Peyer's patch (tissue), 4 donors: ENCODE measurements at regions not wholly inside any gene's neighbourhood (a gene's known extent, or its start where the extent isn't known, plus 50 kb on each side); places are given as distances from the start of the nearest gene placed in this dataset.

Source experiments
- DNase-seq, 3 donors: peaks; one replicate each; pipeline ENCODE4 v3.0.0-alpha.2; 2017 to 2019
- H3K27ac ChIP-seq, 4 donors: fragments of 200-600 bp; sonication (generic); one replicate each; pipeline ENCODE4 v1.5.1; 2016 to 2019
- H3K27me3 ChIP-seq, 2 donors: fragments of 200-600 bp; sonication (generic); one replicate each; pipeline ENCODE4 v1.5.1; 2019
- H3K36me3 ChIP-seq, 3 donors: fragments of 200-600 bp; sonication (generic); one replicate each; pipeline ENCODE4 v1.5.1; 2016 to 2019
- H3K4me1 ChIP-seq, 4 donors: fragments of 200-600 bp; sonication (generic); one replicate each; pipeline ENCODE4 v1.5.1; 2016 to 2019
- H3K4me3 ChIP-seq, 4 donors: fragments of 200-600 bp; sonication (generic); 1 replicate in 3 of 4; 2 replicates in 1 of 4; pipeline ENCODE4 v1.5.1; 2016 to 2019; ENCODE audit warnings: mild to moderate bottlenecking in 1 of 4
- H3K9me3 ChIP-seq, 4 donors: fragments of 200-600 bp; sonication (generic); one replicate each; pipeline ENCODE4 v1.5.1; 2016 to 2019; ENCODE audit warnings: mild to moderate bottlenecking in 1 of 4
- POLR2A ChIP-seq, 2 donors: fragments of 450-650 bp; IDR thresholded peaks; one replicate each; pipeline ENCODE4 v1.5.1; 2017; ENCODE audit warnings: antibody characterized with exemption in 2 of 2, mild to moderate bottlenecking in 2 of 2, moderate library complexity in 2 of 2
- TF ChIP-seq, protein P1 (sequence below), 6 experiments: fragments of 450-650 bp in 4 of 6; fragments of 200-600 bp in 2 of 6; sonication (generic) in 1 of 6; IDR thresholded peaks; one replicate each; pipeline ENCODE4 v1.5.1; 2017 to 2019; ENCODE audit warnings: antibody characterized with exemption in 6 of 6, mild to moderate bottlenecking in 3 of 6, moderate library complexity in 1 of 6

GRCh38 chr14:71733210-71733883, 198.9 kb upstream of the RGS6 start:
- Histone ChIP-seq H3K27ac (no peak overlapping the region), H3K4me3 (no peak overlapping the region), H3K36me3 (peaks cover 0 to 83% (median 0%) of the 10 kb centered on the region in 3 donors), H3K27me3 (no peaks in the 10 kb centered on the region), H3K4me1 (no peaks in the 10 kb centered on the region), H3K9me3 (no peaks in the 10 kb centered on the region)
- TF ChIP-seq, protein P1, sequence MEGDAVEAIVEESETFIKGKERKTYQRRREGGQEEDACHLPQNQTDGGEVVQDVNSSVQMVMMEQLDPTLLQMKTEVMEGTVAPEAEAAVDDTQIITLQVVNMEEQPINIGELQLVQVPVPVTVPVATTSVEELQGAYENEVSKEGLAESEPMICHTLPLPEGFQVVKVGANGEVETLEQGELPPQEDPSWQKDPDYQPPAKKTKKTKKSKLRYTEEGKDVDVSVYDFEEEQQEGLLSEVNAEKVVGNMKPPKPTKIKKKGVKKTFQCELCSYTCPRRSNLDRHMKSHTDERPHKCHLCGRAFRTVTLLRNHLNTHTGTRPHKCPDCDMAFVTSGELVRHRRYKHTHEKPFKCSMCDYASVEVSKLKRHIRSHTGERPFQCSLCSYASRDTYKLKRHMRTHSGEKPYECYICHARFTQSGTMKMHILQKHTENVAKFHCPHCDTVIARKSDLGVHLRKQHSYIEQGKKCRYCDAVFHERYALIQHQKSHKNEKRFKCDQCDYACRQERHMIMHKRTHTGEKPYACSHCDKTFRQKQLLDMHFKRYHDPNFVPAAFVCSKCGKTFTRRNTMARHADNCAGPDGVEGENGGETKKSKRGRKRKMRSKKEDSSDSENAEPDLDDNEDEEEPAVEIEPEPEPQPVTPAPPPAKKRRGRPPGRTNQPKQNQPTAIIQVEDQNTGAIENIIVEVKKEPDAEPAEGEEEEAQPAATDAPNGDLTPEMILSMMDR (IDR thresholded peaks at IDR 0.05), result no peak
- TF ChIP-seq POLR2A (IDR thresholded peaks at IDR 0.05), result no peak
- no peak for DNase-seq

DNA sequence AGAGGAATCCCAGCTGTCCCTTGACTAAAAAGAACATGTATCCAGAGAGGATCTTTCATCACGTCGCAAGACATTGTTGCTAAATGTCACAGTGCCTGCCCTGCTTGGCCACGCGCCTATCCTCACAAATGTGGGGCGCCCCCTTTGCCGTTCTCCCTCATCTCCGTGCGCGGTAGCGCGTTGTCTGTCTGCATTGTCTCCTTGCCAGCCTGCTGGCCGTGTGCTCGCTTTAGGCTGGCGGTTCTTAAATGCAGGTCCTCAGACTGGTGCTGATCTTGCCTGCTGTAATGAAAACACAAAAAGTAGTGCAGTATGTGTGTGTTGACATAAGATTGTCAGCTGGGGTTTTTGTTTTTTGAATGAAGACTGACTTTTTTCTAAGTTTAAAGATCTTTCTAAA, 198.2 kb upstream of the RGS6 start:
- Histone ChIP-seq H3K36me3 (peaks cover 0 to 86% (median 0%) of the 10 kb centered on the region in 3 donors), H3K4me3 (no peak overlapping the region), H3K4me1 (no peaks in the 10 kb centered on the region), H3K9me3 (no peaks in the 10 kb centered on the region), H3K27me3 (no peaks in the 10 kb centered on the region), H3K27ac (no peak overlapping the region)
- no peak for DNase-seq
- TF ChIP-seq, protein P1 (IDR thresholded peaks at IDR 0.05), result no peak
- no peak for TF ChIP-seq POLR2A (IDR thresholded peaks at IDR 0.05)

- peaks cover 0 to 79% (median 0%) of the 10 kb centered on the region in 3 donors for H3K36me3 ChIP-seq
These were observed 197.3 kb upstream of the RGS6 start for GRCh38 chr14:71734885-71735284.

GRCh38 chr14:71737760-71738159, 194.5 kb upstream of the RGS6 start:
- peaks cover 0 to 56% (median 0%) of the 10 kb centered on the region in 3 donors for H3K36me3 ChIP-seq

More at GRCh38 chr14:71734885-71735284, 197.3 kb upstream of the RGS6 start:
- Histone ChIP-seq H3K9me3 (no peaks in the 10 kb centered on the region), H3K27ac (no peak overlapping the region), H3K4me3 (no peak overlapping the region), H3K4me1 (peaks cover 0 to 5% (median 0%) of the 10 kb centered on the region in 4 donors), H3K27me3 (no peaks in the 10 kb centered on the region)
- TF ChIP-seq POLR2A (IDR thresholded peaks at IDR 0.05), result no peak
- TF ChIP-seq, protein P1 (IDR thresholded peaks at IDR 0.05), result no peak
- DNase-seq, result no peak

DNA sequence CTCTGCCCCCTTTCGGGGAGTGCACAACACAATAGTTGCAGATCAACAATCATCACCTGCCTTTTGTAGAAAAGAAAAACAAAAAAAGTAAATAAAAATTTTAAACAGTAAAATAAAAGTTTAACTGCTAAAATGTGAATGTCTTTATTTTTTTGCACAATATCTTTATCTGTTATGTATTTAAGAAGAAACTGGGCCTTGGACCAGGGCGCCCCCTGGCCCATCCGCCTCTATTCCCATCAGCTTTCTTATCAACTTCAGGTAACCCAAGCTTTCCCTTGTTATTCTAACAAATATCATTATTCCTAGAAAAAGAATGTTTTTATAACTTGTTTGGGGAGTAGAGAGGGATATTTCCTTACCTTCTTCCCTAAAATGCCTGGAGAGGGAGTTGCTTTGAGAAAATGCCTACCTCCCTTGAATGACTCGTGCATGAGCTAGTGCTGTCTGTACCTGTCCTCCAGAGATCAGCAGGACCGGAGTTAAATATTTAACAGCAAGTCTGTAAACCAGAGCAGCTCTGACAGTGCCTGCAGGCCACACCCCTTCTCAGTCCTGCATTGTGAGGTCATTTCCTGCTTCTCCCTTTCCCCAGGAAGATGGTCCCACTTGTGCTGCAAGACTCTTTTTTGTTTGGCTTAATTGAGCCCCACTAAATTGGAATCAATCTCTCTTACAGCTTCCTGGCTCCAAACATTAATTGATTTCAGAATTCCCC, 192.8 kb upstream of the RGS6 start:
- Histone ChIP-seq H3K4me1 (peaks cover 0 to 5% (median 0%) of the 10 kb centered on the region in 4 donors), H3K4me3 (no peak overlapping the region), H3K36me3 (peaks cover 0 to 41% (median 0%) of the 10 kb centered on the region in 3 donors), H3K9me3 (no peaks in the 10 kb centered on the region), H3K27me3 (no peaks in the 10 kb centered on the region), H3K27ac (no peak overlapping the region)
- DNase-seq, result no peak
- TF ChIP-seq, protein P1 (IDR thresholded peaks at IDR 0.05), result no peak
- no peak for TF ChIP-seq POLR2A (IDR thresholded peaks at IDR 0.05)

More at GRCh38 chr14:71737760-71738159, 194.5 kb upstream of the RGS6 start:
- Histone ChIP-seq H3K9me3 (no peaks in the 10 kb centered on the region), H3K4me3 (no peak overlapping the region), H3K27me3 (no peaks in the 10 kb centered on the region), H3K27ac (no peak overlapping the region), H3K4me1 (peaks cover 0 to 5% (median 0%) of the 10 kb centered on the region in 4 donors)
- TF ChIP-seq, protein P1 (IDR thresholded peaks at IDR 0.05), result no peak
- no peak for TF ChIP-seq POLR2A (IDR thresholded peaks at IDR 0.05)
- no peak for DNase-seq
